ENCODE measurements at regions not wholly inside any gene's neighbourhood (a gene's known extent, or its start where the extent isn't known, plus 50 kb on each side); places are given as distances from the start of the nearest gene placed in this dataset.
"Not testable (repeated sequence)": the region's sequence is repeated elsewhere in the genome, so short reads cannot be mapped to it uniquely, and the experiment has no call there.

DNA sequence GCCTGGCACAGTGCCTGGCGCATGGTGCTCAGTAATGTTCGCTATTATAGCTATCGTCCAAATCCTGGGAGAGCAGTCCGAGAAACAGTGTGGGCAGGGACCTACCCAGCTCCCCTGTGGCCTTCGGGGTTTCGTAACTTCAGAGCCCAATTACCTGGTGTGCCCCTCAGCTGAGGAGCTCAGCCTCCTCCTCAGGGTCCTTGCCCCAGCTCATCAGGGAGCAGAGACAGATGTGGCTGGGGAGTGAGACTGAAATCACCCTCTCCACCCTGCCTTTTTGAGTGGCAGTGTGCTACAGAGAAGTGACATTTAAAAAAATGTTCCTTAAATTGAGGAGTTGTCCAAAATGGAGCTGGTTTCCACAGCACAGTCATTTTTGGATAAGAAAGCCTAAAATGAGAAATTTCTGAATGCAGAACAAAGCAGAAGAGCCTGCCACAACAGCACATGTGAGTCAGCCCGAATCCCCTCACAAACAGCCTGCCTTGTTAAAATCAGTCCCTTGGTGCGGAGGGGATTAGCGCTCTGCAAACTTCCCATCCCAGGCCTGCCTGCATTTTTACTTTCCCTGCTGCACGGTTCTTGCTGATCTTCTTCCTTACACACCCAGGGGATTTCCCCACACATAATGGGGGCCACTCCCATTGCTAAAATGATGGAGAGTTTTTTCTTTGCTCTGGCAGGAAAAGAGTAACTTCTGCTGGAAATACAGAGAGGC is 78.1 kb upstream of the PITX1 start:
- no peak for DNase-seq

DNA sequence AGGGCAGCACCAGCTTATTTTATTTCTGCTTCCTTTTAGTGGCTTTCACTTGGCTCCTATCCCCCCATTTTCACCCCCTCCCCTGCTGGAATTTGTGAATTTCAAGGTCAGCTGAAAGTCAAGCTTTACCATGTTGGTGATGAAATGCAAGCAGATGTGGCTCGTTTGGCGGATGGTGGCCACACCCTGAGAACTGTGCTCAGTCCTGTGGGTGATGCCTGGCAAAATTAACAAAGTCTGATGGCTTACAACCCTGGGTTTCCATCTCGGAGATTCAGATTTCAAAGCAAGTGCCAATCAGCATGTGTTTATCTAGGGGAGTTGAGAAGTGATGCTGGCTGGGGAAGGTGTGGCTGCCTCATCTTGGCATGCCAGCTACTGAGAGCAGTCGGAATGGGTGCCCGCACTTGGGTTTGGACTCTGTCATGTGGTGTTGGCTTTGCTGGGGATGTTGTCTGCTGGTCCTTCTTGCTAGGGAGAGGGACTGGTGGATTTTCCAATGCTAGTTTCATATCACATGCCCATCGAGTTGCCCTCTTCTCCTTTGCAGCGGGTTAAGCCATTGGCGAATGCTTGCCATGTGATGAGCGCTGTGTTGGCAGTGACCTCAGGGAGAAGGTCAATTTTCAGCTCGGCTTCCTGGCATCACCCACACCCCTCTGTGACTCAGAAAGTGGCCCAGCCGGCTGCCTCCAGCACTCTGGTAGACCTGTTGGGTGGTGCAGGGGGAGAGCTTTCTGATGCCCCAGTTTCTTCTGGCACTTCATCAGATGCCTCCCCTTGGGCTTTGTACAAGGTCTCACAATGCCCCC is 77.0 kb upstream of the PITX1 start:
- no peak for DNase-seq

DNA sequence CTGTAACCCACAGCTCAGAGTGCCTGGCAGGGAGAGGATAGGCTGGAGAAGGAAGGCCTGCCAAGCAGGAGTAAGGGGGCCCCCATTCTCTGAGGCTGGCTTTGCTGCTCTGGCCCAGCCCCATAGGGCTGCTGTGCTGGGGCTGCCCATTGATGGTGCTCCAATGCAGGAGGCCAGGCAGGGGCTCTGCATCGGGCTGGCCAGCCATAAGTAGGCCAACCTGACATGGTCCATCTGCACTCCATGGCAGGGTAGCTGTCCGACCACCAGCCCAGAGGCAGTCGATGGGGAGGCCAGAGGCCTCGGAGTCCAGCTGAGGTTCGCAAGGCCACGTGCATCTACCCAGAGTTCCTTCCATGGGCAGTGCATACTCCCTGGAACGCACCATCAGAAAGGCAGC is 75.0 kb upstream of the PITX1 start:
- DNase-seq = no peak

DNA sequence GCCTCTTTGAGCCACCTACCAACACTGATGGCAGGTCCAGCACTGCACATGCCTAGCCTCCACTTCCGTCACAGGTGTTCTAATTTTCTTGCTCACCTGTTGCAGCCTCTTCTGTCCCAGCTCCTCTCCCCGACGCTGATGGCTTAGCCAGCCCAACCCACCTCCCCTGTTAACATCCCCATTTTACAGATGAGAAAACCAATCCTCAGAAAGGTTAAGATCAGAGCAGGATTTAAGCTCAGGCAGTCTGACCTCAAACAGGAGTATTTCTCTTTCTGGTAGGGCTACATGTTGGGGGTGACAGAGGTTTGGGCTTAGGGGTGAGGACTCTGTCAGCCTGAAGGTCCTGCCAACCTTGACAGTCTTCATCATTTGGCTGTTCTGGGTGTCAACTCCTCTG is 74.5 kb upstream of the PITX1 start:
- no peak for DNase-seq

DNA sequence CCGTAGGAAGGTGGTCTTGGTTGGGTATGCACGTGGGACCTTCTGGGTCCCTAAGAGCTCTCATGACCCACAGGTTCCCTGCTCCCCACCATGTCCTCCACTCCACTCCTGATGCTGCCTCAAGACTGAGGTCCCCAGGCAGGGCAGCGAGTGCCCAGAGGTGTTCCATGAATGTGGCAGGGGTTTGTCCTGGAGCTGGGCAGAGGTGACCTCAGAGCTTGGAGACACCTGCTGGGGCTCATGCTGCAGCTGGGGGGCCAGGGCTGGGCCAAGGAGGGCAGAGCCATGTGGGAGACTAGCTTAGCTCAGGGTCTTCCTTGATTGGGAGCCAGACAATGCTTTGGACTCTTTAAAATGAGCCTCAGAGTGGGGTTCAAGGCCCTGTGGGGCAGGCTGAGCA is 74.0 kb upstream of the PITX1 start:
- DNase-seq = no peak

DNA sequence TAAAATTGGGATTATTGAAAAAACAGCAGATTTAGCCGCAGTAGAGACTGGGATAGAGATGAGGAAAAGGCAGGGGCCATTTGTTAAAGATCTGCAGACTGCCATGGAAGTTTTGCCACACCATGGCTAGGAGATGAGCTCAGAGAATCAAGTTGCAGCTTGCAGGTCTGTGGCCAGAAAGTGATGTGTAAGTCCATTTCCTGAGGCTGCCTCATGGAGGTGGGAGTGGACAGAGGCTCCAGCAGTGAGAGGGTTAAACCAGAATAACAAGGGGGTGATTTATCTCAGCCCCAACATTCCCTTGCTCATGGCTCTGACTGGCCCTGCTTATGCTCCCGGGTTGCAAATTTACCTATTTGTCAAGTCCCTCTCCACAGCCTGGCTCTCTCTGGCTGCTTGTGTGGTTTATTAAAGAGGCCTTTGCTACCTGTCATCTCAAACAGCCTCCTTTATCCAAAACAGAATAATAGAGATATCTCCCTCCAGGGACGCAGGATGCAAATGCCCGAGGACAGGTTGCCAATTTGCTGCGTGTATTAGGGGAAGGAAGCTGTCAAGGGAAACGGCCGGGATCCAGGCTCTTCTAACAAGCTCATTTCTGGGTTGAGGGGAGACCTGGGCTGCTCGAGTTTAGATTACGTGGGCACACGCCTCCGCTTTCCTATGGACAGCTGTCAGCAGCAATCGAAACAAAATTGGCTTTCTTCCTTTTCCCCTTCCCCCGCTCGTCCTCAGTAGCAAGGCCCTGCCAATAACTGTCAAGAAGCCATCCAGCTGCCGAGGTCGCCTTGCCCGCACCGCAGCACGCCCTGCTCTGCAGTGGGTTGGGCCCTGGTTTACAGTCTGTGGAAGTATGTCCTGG is 72.8 kb upstream of the PITX1 start:
- no peak for DNase-seq

DNA sequence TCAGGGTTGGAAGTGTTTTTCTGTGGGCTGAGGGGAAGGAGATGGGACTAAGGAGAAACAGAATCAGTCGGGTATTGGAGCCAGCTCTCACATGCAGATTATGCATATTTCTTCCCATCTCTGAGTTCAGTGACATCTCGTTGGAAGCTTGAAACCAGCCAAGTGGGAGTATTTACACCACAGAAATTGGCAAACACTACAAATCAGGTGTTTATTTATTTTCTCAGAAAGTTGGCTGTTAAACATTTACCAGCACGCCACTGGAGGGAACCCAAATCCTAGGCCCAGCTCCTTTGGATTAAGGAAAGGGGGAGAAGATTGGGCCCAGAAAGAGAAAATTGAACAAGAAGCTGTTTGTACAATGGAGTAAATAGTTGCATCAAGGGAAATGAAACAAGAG is 72.1 kb upstream of the PITX1 start:
- no peak for DNase-seq

DNA sequence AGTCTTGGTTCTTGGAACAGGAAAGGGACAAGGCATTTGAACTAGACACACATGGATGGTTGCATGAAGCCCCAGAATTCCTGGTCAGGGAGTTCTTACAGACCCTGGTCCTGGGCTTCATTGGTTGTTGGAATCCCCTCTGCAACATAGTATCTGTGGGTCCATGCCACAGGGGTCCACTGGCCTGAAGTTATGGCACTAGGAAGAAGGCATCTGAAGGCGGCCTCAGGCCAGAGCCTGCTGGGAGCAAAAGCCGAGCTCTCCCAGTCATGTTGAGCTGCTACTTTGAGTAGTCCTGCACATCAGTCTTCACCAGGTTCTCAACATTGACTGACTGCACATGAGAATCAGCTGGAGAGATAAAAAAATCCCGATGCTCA is 71.1 kb upstream of the PITX1 start:
- DNase-seq = no peak

DNA sequence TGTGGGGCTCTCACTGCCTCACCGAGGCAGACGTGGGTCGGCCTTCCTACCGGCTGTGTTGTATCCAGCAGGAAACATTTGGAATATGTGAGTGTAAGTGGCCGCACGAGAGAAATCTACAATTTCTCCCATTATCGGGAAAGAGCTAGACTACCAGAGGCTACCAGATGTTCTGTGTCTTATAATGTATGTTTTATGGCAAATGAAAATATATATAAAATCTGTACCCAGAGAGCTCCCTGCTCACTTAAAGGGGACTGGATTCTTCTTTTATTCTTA is 69.5 kb upstream of the PITX1 start:
- DNase-seq = no peak

DNA sequence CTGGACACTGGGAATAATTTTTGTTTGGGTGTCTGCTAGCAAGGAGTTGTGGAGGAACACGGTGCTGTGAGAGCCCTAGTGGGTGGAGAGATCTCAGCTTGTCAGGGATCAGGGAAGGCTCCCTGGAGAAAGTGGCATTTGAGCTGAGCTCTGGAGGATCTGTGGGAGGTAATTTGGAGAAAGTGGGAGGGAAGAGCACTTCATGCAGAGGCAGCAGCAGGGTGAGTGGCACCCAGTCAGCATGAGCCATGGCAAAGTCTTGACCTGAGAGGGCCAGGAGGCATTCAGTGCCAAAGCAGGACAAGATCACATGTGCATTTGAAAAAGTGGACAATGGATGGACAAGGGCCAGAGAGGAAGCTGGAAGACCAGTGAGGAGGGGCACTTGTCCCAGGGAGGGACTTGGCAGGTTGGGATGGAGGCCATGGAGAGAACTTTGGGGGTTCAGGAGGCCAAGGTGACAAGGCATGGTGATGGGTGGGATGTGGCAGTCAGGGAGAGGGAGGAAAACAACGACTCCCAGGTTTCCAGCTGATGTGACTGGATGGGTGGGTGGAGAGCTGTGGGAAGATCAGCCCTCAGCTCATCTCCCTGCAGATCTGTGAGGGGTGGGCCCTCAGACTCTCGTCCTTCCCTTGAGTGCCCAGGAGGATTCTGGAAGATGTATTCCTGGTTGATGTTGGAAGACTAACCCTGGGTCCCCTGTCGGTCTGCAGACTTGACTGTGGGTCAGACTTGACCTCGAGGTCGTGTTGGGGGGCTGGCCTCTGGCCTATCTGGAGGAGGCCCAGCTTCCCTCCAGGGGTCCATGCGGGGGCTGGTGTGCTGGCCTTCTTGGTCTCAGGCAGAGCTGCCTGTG is 68.9 kb upstream of the PITX1 start:
- DNase-seq = no peak

DNA sequence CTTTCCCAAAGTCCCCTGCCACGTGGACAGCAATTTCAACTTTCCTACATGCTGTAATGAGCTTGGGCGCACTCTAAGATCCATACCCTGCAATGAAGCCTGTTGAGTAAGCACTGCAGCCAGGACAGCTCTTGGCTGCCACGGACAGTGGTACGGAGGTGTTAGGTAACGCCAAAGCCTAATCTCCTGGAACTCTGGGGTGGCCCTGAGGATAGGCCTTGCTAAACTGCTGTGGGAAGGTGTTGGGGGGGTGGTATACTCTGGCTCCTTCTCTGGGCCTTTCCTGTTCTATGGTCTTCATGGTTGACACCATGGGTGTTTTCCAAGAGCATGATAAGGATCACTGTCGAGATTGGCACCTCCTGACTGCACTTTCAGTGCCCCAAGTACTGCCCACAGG is 66.4 kb upstream of the PITX1 start:
- DNase-seq = no peak

DNA sequence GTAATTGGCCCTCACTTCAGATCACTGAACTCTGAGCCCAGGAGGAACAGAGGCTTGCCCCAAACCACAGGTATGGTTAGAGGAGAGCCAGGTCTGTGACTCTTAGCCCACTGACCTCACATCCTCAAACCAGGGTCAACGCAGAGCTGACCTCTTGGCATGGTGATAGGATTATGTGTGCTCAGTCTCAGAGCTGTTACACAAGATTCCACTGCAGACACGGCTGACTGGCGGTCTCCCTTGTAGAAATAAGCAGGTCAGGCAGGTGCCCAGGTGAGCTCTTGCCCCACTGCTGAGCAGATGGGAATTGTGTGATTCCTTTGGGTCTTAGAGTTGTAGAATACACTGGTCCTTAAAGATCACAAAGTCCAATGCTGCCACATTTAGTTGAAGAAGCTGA is 66.0 kb upstream of the PITX1 start:
- DNase-seq = no peak

DNA sequence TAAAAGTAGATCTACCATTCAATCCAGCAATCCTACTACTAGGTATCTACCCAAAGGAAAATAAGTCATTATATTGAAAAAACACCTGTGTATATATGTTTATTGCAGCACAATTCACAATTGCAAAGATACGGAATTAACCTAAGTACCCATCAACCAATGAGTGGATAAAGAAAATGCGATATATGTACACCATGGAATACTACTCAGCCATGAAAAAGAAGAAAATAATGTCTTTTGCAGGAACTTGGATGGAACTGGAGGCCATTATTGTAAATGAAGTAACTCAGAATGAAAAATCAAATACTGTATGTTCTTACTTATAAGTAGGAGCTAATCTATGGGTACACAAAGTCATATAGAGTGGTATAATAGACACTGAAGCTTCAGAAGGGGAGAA is 63.4 kb upstream of the PITX1 start:
- no peak for DNase-seq

DNA sequence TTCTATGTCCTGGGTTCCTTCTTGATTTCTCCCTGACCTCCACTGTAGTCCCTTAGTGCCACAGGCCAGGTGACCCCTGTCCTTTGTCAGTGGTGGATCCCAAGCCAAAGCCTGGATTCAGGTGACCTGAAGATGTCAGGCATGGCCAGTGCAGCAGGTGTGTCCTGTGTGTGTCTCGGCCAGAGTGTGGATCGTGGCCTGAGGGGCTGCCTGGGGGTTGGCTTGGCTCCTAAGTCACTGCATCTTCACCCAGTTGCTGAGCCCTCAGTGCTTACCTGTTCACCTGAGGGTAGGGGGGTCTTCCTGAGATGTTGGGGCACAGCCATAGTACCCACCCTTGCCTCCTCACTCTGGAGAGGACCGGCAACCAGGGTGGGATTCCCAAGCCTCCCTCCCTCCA is 61.8 kb upstream of the PITX1 start:
- DNase-seq = no peak

DNA sequence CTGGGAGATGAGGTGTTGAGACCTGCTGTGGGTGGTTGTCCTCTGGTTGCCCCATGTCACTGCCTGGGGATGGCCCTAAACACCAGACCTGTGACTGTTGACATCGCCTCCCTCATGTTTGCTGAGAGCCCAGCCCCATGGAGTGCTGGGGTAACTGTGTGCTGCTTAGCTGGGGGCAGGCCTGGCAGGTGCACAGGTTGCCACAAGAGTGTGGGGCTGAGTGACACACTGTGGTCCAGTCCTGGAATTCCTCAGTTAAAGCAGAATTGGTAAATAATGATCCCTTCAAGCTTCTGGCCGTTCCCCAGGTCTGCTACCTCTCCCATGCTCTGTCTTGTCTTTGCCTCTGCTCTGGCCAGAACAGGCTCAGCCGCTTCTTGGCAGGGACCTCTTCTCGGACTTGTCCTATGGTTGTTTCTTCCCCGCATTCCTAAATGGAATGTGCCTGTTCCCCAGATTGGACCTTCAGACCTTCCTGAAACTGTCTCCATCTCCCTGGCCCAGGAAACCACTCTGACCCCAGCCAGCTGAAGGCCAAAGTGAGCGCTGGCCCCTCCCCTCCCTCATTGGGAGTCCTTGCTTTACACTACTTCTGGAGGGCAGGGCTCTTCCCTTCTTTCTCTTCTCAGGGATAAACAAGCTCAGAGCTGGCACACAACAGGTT is 61.2 kb upstream of the PITX1 start:
- DNase-seq = no peak

DNA sequence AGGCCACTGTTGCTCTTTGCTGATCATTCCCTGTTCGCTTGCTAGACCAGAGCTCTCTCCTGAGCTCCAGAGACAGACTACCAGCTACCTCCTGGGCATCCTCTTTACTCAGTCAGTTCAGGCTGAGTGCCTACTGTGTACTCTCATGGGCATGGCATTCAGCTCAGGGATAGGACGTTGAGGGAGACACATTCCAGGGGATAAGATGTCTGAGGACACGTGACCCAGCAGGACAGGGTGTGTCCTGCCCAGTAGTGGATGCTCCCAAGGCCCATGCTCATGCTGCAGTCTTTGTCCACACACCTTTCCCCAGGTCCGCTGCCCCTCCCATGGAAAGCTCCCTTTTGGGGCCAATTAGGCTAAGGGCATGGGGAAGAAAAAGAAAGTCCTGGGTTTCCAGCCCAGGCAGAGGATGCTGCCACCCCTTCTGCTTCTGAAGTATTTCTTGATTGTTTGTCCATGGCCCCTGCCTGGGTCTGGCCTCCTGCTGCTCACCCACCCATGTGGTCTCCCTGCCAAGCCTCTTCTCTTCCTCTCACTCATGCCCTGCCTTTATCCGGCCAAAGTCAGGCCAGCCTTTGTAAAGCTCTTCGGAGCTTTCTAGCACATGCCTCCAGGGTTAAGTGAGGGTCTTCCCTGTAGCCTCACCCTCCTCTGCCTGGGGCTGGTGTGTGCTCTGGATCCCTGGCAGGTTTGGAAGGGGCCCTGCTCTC is 60.5 kb upstream of the PITX1 start:
- DNase-seq = no peak

DNA sequence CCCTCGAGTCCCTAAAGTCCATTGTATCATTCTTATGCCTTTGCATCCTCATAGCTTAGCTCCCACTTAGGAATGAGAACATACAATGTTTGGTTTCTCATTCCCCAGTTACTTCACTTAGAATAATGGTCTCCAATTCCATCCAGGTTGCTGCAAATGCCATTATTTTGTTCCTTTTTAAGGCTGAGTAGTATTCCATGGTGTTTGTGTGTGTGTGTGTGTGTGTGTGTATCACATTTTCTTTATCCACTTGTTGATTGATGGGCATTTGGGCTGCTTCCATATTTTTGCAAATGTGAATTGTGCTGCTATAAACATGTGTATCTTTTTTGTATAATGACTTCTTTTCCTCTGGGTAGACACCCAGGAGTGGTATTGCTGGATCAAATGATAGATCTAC is 59.5 kb upstream of the PITX1 start:
- DNase-seq = not testable (repeated sequence)

DNA sequence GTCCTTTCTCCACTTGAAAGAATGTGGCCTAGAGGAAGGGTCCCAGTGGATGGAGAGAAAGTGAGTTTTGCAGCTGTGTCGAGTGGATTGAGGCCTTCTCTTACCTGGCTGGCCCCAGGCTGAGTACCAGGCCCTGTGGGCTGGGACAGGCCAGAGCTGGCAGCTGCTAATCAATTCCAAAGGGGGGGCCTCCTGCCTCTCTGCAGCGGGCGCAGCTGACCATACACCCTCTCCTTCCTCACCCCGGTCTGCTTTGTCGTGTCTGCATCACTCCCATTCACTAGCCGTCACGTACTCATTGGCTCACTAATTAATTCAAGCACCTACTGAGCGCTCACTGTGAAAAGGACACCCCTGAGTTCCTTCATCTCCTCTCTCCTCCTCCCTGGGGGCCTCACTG is 58.4 kb upstream of the PITX1 start:
- no peak for DNase-seq

DNA sequence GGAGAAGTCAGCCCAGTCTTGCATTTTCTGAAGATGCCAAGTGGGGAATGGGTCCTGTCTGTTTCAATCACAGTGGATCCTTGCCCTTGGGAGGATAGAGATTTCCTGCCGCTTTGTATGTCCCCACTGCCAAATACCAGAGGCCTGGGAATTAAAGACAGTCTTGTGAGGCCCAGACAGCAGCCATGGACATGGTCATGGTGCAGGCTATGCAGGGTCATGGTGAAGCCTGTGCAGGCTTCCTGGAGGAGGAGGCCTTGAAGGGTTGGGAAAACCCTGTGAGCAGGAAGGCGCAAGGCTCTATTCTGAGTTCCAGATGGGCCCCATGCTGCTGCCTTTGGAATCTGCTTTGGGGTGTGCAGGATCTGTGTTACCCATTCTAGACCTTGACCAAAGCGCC is 57.3 kb upstream of the PITX1 start:
- no peak for DNase-seq

DNA sequence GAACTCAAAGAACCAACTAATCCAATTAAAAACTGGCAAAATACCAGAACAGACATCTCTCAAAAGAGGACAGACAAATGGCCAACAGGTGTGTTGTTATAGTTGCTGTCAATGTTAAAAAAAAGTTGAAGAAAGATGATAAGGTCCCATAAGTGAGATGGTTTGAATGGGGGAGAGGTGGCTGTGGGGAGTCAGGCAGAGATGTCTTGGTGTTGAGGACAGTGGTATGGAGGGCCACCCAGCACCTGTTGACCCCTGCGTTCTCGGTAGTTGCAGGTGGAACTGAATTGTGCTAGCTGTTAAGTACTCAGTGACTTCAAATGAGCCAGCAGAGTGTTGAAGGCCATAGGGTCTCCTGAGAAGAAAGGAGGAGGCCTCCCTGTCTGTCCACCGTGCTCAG is 55.9 kb upstream of the PITX1 start:
- no peak for DNase-seq

DNA sequence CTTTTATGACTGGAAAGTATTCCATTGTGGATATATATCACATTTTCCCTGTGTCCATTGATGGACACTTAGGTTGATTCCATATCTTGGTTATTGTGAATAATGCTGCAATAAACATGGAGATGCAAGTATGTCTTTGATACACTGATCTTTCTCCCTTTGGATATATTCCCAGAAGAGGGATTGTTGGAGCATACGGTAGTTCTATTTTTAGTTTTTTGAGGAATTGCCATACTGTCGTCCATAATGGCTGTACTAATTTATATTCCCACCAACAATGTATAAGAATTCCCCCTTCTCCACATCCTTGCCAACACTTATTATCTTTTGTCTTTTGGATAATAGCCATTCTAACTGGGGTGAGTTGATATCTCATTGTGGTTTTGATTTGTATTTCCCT is 54.9 kb upstream of the PITX1 start:
- no peak for DNase-seq

DNA sequence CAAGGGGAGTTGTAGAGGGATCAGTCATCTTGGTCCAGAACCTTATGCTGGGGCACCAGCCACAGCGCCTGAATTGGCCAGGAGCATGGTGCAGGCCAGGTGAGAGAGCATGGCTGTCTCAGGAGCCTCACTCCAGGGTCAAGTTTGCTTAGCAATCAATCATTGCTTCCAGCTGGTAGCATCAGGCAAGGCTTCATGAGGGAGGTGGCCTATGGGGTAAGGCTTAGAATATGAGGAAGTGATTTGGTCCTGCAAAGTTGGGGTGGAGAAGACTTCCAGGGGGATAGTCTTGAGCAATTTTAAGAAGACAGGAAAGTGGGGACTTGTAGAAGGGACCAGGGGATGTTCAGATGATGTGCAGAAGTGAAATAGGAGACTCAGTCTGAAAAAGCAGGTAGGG is 53.9 kb upstream of the PITX1 start:
- no peak for DNase-seq

Measured in effector CD8-positive, alpha-beta T cell (primary cell).